PC-9 (cell line): ENCODE measurements at regions not wholly inside any gene's neighbourhood (a gene's known extent, or its start where the extent isn't known, plus 50 kb on each side); places are given as distances from the start of the nearest gene placed in this dataset.

Experiments used
- CTCF ChIP-seq: fragments of 200-600 bp; sonication (generic); conservative IDR thresholded peaks from 2 replicates; pipeline ENCODE4 v1.6.1; 2017; ENCODE audit warnings: mixed run types, antibody characterized with exemption, mild to moderate bottlenecking, moderate library complexity
- EZH2 ChIP-seq: fragments of 200-600 bp; sonication (generic); IDR thresholded peaks from 2 replicates; pipeline ENCODE4 v1.8.0; 2017; ENCODE audit warnings: antibody characterized with exemption, low read depth

DNA sequence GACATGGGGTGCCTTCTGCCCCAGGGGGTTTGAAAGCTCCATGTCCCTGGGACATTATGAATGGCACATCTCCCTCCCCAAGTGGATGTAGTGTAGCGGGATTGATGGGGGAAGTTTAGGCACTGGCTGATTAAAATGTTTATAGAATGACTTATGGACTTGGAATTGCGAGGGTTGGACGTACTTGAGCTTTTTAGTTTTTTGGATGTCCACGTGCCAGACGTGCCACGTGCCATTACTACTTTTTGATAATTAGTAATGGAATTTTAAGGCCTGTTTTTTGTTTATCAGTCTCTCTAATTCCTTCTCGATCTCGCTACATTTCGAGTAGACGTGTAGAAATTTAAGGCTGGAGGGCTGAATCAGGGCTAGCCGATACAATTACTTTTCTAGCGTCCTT is 162.8 kb downstream of the TBXT start:
- TF ChIP-seq EZH2 = no peak
- no peak for TF ChIP-seq CTCF
